ENCODE measurements at regions not wholly inside any gene's neighbourhood (a gene's known extent, or its start where the extent isn't known, plus 50 kb on each side); places are given as distances from the start of the nearest gene placed in this dataset.

GRCh38 chr15:31782016-31782783 is 248.1 kb upstream of the CHRNA7 start:
- H3K4me3 Mint-ChIP-seq = no peak overlapping the region
- ATAC-seq (no peak), DNase-seq (no peak)
- no peaks in the 10 kb centered on the region for H3K36me3 Mint-ChIP-seq (ENCODE audit: low read depth)
- H3K9me3 Mint-ChIP-seq = no peaks in the 10 kb centered on the region
- no peaks in the 10 kb centered on the region for H3K4me1 Mint-ChIP-seq
- no peaks in the 10 kb centered on the region for H3K27me3 Mint-ChIP-seq
- H3K27ac Mint-ChIP-seq = no peak overlapping the region

GRCh38 chr15:31782951-31783350 is 247.4 kb upstream of the CHRNA7 start:
- Mint-ChIP-seq H3K27ac (no peak overlapping the region), H3K9me3 (no peaks in the 10 kb centered on the region), H3K27me3 (no peaks in the 10 kb centered on the region), H3K36me3 (ENCODE audit: low read depth) (no peaks in the 10 kb centered on the region), H3K4me3 (no peak overlapping the region), H3K4me1 (no peaks in the 10 kb centered on the region)
- ATAC-seq (no peak), DNase-seq (no peak)

GRCh38 chr15:31786360-31786759 is 244.0 kb upstream of the CHRNA7 start:
- Mint-ChIP-seq H3K36me3 (ENCODE audit: low read depth) (no peaks in the 10 kb centered on the region), H3K9me3 (no peaks in the 10 kb centered on the region), H3K27me3 (no peaks in the 10 kb centered on the region), H3K4me1 (no peaks in the 10 kb centered on the region), H3K27ac (no peak overlapping the region), H3K4me3 (no peak overlapping the region)
- DNase-seq (no peak), ATAC-seq (no peak)

- ATAC-seq = no peak
- Mint-ChIP-seq H3K9me3 (no peaks in the 10 kb centered on the region), H3K27me3 (peaks cover 2% of the 10 kb centered on the region), H3K4me1 (no peaks in the 10 kb centered on the region), H3K36me3 (ENCODE audit: low read depth) (no peaks in the 10 kb centered on the region), H3K4me3 (no peak overlapping the region), H3K27ac (no peak overlapping the region)
- no peak for DNase-seq
Observed at GRCh38 chr15:31788104-31788503, 242.2 kb upstream of the CHRNA7 start.

GRCh38 chr15:31792611-31793199 is 237.6 kb upstream of the CHRNA7 start:
- Mint-ChIP-seq H3K4me1 (no peaks in the 10 kb centered on the region), H3K4me3 (no peak overlapping the region)

GRCh38 chr15:31799319-31799714 is 231.0 kb upstream of the CHRNA7 start:
- Mint-ChIP-seq H3K27me3 (no peaks in the 10 kb centered on the region), H3K27ac (no peak overlapping the region), H3K36me3 (ENCODE audit: low read depth) (no peaks in the 10 kb centered on the region), H3K9me3 (no peaks in the 10 kb centered on the region), H3K4me3 (no peak overlapping the region), H3K4me1 (no peaks in the 10 kb centered on the region)
- no peak for ATAC-seq
- no peak for DNase-seq

More at GRCh38 chr15:31792611-31793199, 237.6 kb upstream of the CHRNA7 start:
- Mint-ChIP-seq H3K9me3 (no peaks in the 10 kb centered on the region), H3K27ac (no peak overlapping the region), H3K27me3 (peaks cover 4% of the 10 kb centered on the region), H3K36me3 (ENCODE audit: low read depth) (no peaks in the 10 kb centered on the region)
- DNase-seq (no peak), ATAC-seq (no peak)

GRCh38 chr15:31799715-31800321 is 230.5 kb upstream of the CHRNA7 start:
- no peak for ATAC-seq
- no peaks in the 10 kb centered on the region for H3K36me3 Mint-ChIP-seq (ENCODE audit: low read depth)
- H3K4me3 Mint-ChIP-seq = no peak overlapping the region
- no peaks in the 10 kb centered on the region for H3K4me1 Mint-ChIP-seq
- no peaks in the 10 kb centered on the region for H3K9me3 Mint-ChIP-seq
- no peak for DNase-seq
- H3K27ac Mint-ChIP-seq = no peak overlapping the region
- H3K27me3 Mint-ChIP-seq = no peaks in the 10 kb centered on the region

GRCh38 chr15:31801152-31801551 is 229.2 kb upstream of the CHRNA7 start:
- no peak overlapping the region for H3K27ac Mint-ChIP-seq
- ATAC-seq (no peak), DNase-seq (no peak)
- H3K4me3 Mint-ChIP-seq = no peak overlapping the region
- H3K9me3 Mint-ChIP-seq = no peaks in the 10 kb centered on the region
- H3K4me1 Mint-ChIP-seq = no peaks in the 10 kb centered on the region
- H3K36me3 Mint-ChIP-seq (ENCODE audit: low read depth) = no peaks in the 10 kb centered on the region
- no peaks in the 10 kb centered on the region for H3K27me3 Mint-ChIP-seq

- no peak overlapping the region for H3K27ac Mint-ChIP-seq
- H3K4me1 Mint-ChIP-seq = no peaks in the 10 kb centered on the region
- DNase-seq (no peak), ATAC-seq (no peak)
- no peak overlapping the region for H3K4me3 Mint-ChIP-seq
- H3K36me3 Mint-ChIP-seq (ENCODE audit: low read depth) = no peaks in the 10 kb centered on the region
- no peaks in the 10 kb centered on the region for H3K9me3 Mint-ChIP-seq
- H3K27me3 Mint-ChIP-seq = no peaks in the 10 kb centered on the region
Observed at GRCh38 chr15:31802761-31803160, 227.6 kb upstream of the CHRNA7 start.

- H3K4me1 Mint-ChIP-seq = no peaks in the 10 kb centered on the region
- H3K36me3 Mint-ChIP-seq (ENCODE audit: low read depth) = no peaks in the 10 kb centered on the region
- peak; percentile 74 for ATAC-seq
- H3K27ac Mint-ChIP-seq = no peak overlapping the region
- H3K4me3 Mint-ChIP-seq = no peak overlapping the region
- no peaks in the 10 kb centered on the region for H3K9me3 Mint-ChIP-seq
- DNase-seq = no peak
- H3K27me3 Mint-ChIP-seq = no peaks in the 10 kb centered on the region
Observed at GRCh38 chr15:31803388-31803884, 226.9 kb upstream of the CHRNA7 start.

- H3K27me3 Mint-ChIP-seq = no peaks in the 10 kb centered on the region
- no peaks in the 10 kb centered on the region for H3K4me1 Mint-ChIP-seq
- H3K36me3 Mint-ChIP-seq (ENCODE audit: low read depth) = no peaks in the 10 kb centered on the region
- H3K4me3 Mint-ChIP-seq = no peak overlapping the region
- H3K9me3 Mint-ChIP-seq = no peaks in the 10 kb centered on the region
- H3K27ac Mint-ChIP-seq = no peak overlapping the region
- DNase-seq (no peak), ATAC-seq (no peak)
Observed at GRCh38 chr15:31805090-31805662, 225.1 kb upstream of the CHRNA7 start.

GRCh38 chr15:31806106-31806505 is 224.2 kb upstream of the CHRNA7 start:
- H3K36me3 Mint-ChIP-seq (ENCODE audit: low read depth) = no peaks in the 10 kb centered on the region
- DNase-seq (no peak), ATAC-seq (no peak)
- no peaks in the 10 kb centered on the region for H3K4me1 Mint-ChIP-seq
- H3K27ac Mint-ChIP-seq = no peak overlapping the region
- H3K4me3 Mint-ChIP-seq = no peak overlapping the region
- no peaks in the 10 kb centered on the region for H3K9me3 Mint-ChIP-seq
- no peaks in the 10 kb centered on the region for H3K27me3 Mint-ChIP-seq

- H3K9me3 Mint-ChIP-seq = no peaks in the 10 kb centered on the region
- DNase-seq (no peak), ATAC-seq (no peak)
- no peak overlapping the region for H3K27ac Mint-ChIP-seq
- H3K27me3 Mint-ChIP-seq = no peaks in the 10 kb centered on the region
- H3K4me3 Mint-ChIP-seq = no peak overlapping the region
- H3K4me1 Mint-ChIP-seq = no peaks in the 10 kb centered on the region
- H3K36me3 Mint-ChIP-seq (ENCODE audit: low read depth) = no peaks in the 10 kb centered on the region
Observed at GRCh38 chr15:31811641-31812040, 218.7 kb upstream of the CHRNA7 start.

- H3K27ac Mint-ChIP-seq = no peak overlapping the region
Observed at GRCh38 chr15:31814082-31814481, 216.2 kb upstream of the CHRNA7 start.

More at GRCh38 chr15:31814082-31814481, 216.2 kb upstream of the CHRNA7 start:
- Mint-ChIP-seq H3K27me3 (no peaks in the 10 kb centered on the region), H3K4me3 (no peak overlapping the region), H3K36me3 (ENCODE audit: low read depth) (no peaks in the 10 kb centered on the region), H3K4me1 (no peaks in the 10 kb centered on the region), H3K9me3 (no peaks in the 10 kb centered on the region)
- ATAC-seq (no peak), DNase-seq (no peak)

Data from activated naive CD8-positive, alpha-beta T cell treated with anti-CD3 and anti-CD28 coated beads, Interleukin-2, amount 50 U/mL, for 24 hours (primary cell).